Esophagus (tissue), 2 donors: ENCODE measurements at regions not wholly inside any gene's neighbourhood (a gene's known extent, or its start where the extent isn't known, plus 50 kb on each side); places are given as distances from the start of the nearest gene placed in this dataset.

Source experiments
- H3K27ac ChIP-seq, 2 donors: one replicate each; pipeline ENCODE4 v1.5.1; 2013; ENCODE audit warnings: low read depth in 2 of 2, mild to moderate bottlenecking in 2 of 2, inconsistent platforms in 1 of 2, low read length in 1 of 2, moderate library complexity in 1 of 2
- H3K27me3 ChIP-seq, 2 donors: one replicate each; pipeline ENCODE4 v1.6.1; 2013; ENCODE audit warnings: low read length in 2 of 2, control low read depth in 1 of 2, mild to moderate bottlenecking in 1 of 2; ENCODE audit not compliant: insufficient read depth in 2 of 2, control insufficient read depth in 1 of 2
- H3K36me3 ChIP-seq, 2 donors: one replicate each; pipeline ENCODE4 v1.6.1; 2013; ENCODE audit warnings: low read length in 1 of 2; ENCODE audit not compliant: control insufficient read depth in 2 of 2, insufficient read depth in 2 of 2
- H3K4me1 ChIP-seq, 2 donors: one replicate each; pipeline ENCODE4 v1.6.1; 2013; ENCODE audit warnings: low read length in 1 of 2; ENCODE audit not compliant: control insufficient read depth in 2 of 2, insufficient read depth in 2 of 2
- H3K4me3 ChIP-seq, 2 donors: one replicate each; pipeline ENCODE4 v1.5.1; 2013; ENCODE audit warnings: low read length in 2 of 2, mild to moderate bottlenecking in 2 of 2, low read depth in 1 of 2, moderate library complexity in 1 of 2
- H3K9me3 ChIP-seq, 2 donors: one replicate each; pipeline ENCODE4 v1.6.1; 2013; ENCODE audit warnings: mild to moderate bottlenecking in 2 of 2, low read depth in 1 of 2, low read length in 1 of 2, moderate library complexity in 1 of 2; ENCODE audit not compliant: control insufficient read depth in 2 of 2, insufficient read depth in 1 of 2
- WGBS, 2 donors: extraction: QIAGEN DNeasy Blood & Tissue Kit; methylation state at CpG; one replicate each; pipeline ENCODE4 v1.1.7; 2013; 5-methylcytosine and 5-hydroxymethylcytosine counted together
- donor health status: healthy with polysubstance abuse.
- donor health status: Bipolar disorder and iron deficiency.

- Histone ChIP-seq H3K27ac (no peak overlapping the region), H3K36me3 (no peaks in the 10 kb centered on the region)
Observed at GRCh38 chr1:73092383-73092782, 810.0 kb upstream of the NEGR1 start.

GRCh38 chr1:73066866-73067265, 784.5 kb upstream of the NEGR1 start:
- peaks cover 0 to 3% of the 10 kb centered on the region in 2 donors for H3K9me3 ChIP-seq
- no peaks in the 10 kb centered on the region for H3K4me1 ChIP-seq
- no peak overlapping the region for H3K27ac ChIP-seq
- no peak overlapping the region for H3K4me3 ChIP-seq
- H3K27me3 ChIP-seq: no peaks in the 10 kb centered on the region
- no peaks in the 10 kb centered on the region for H3K36me3 ChIP-seq
- WGBS, 2 donors: 31 to 41% methylated on average over 3 of the region's 3 CpGs

More at GRCh38 chr1:73092383-73092782, 810.0 kb upstream of the NEGR1 start:
- Histone ChIP-seq H3K27me3 (no peaks in the 10 kb centered on the region), H3K4me1 (no peaks in the 10 kb centered on the region), H3K4me3 (no peak overlapping the region), H3K9me3 (no peaks in the 10 kb centered on the region)

- Histone ChIP-seq H3K36me3 (no peaks in the 10 kb centered on the region), H3K27me3 (no peaks in the 10 kb centered on the region), H3K27ac (no peak overlapping the region), H3K9me3 (peaks cover 0 to 6% of the 10 kb centered on the region in 2 donors), H3K4me1 (no peaks in the 10 kb centered on the region), H3K4me3 (no peak overlapping the region)
- 15 to 18% methylated on average over 9 of the region's 9 CpGs for WGBS, 2 donors
Observed at GRCh38 chr1:73065339-73066041, 783.2 kb upstream of the NEGR1 start.

GRCh38 chr1:73056826-73057225, 774.5 kb upstream of the NEGR1 start:
- WGBS, 2 donors: 15 to 34% methylated on average over 1 of the region's 1 CpG
- Histone ChIP-seq H3K27ac (no peak overlapping the region), H3K4me3 (no peak overlapping the region), H3K4me1 (no peaks in the 10 kb centered on the region), H3K27me3 (no peaks in the 10 kb centered on the region), H3K9me3 (peaks cover 0 to 2% of the 10 kb centered on the region in 2 donors), H3K36me3 (no peaks in the 10 kb centered on the region)

GRCh38 chr1:73044241-73045036, 762.1 kb upstream of the NEGR1 start:
- 55 to 63% methylated on average over 4 of the region's 4 CpGs for WGBS, 2 donors

GRCh38 chr1:73042403-73042802, 760.1 kb upstream of the NEGR1 start:
- WGBS, 2 donors: 71 to 86% methylated on average over 1 of the region's 1 CpG
- H3K4me3 ChIP-seq: no peak overlapping the region
- no peaks in the 10 kb centered on the region for H3K4me1 ChIP-seq
- H3K9me3 ChIP-seq: peaks cover 0 to 2% of the 10 kb centered on the region in 2 donors
- no peaks in the 10 kb centered on the region for H3K27me3 ChIP-seq
- no peaks in the 10 kb centered on the region for H3K36me3 ChIP-seq
- no peak overlapping the region for H3K27ac ChIP-seq

More at GRCh38 chr1:73044241-73045036, 762.1 kb upstream of the NEGR1 start:
- Histone ChIP-seq H3K27me3 (no peaks in the 10 kb centered on the region), H3K4me1 (no peaks in the 10 kb centered on the region), H3K27ac (no peak overlapping the region), H3K4me3 (no peak overlapping the region), H3K36me3 (no peaks in the 10 kb centered on the region), H3K9me3 (peaks cover 0 to 2% of the 10 kb centered on the region in 2 donors)

- 66 to 67% methylated on average over 1 of the region's 1 CpG for WGBS, 2 donors
- Histone ChIP-seq H3K27me3 (no peaks in the 10 kb centered on the region), H3K36me3 (no peaks in the 10 kb centered on the region), H3K4me1 (no peaks in the 10 kb centered on the region), H3K9me3 (peaks cover 0 to 2% of the 10 kb centered on the region in 2 donors), H3K4me3 (no peak overlapping the region), H3K27ac (no peak overlapping the region)
Observed at GRCh38 chr1:73040811-73041210, 758.5 kb upstream of the NEGR1 start.

- Histone ChIP-seq H3K9me3 (no peaks in the 10 kb centered on the region), H3K27ac (no peak overlapping the region), H3K36me3 (no peaks in the 10 kb centered on the region), H3K27me3 (no peaks in the 10 kb centered on the region), H3K4me1 (no peaks in the 10 kb centered on the region), H3K4me3 (no peak overlapping the region)
- WGBS, 2 donors: 71 to 76% methylated on average over 4 of the region's 4 CpGs
Observed at GRCh38 chr1:73034271-73034670, 751.9 kb upstream of the NEGR1 start.

- H3K4me3 ChIP-seq: no peak overlapping the region
Observed at GRCh38 chr1:73033640-73034039, 751.3 kb upstream of the NEGR1 start.

More at GRCh38 chr1:73033640-73034039, 751.3 kb upstream of the NEGR1 start:
- no peaks in the 10 kb centered on the region for H3K27me3 ChIP-seq
- H3K36me3 ChIP-seq: no peaks in the 10 kb centered on the region
- no peaks in the 10 kb centered on the region for H3K9me3 ChIP-seq
- H3K4me1 ChIP-seq: no peaks in the 10 kb centered on the region
- WGBS, 2 donors: 18 to 27% methylated on average over 3 of the region's 3 CpGs
- no peak overlapping the region for H3K27ac ChIP-seq
